Omental fat pad (tissue), 3 donors: ENCODE measurements at regions not wholly inside any gene's neighbourhood (a gene's known extent, or its start where the extent isn't known, plus 50 kb on each side); places are given as distances from the start of the nearest gene placed in this dataset.

Experiments
- ATAC-seq: fragments of 150-250 bp; one replicate; pipeline ENCODE4 v1.9.1; 2016; ENCODE audit warnings: mild to moderate bottlenecking, moderate library complexity; ENCODE audit not compliant: low FRiP score
- DNase-seq: peaks from one replicate; pipeline ENCODE4 v3.0.0-alpha.2; 2019; ENCODE audit warnings: low spot score
- CTCF ChIP-seq, 3 donors: fragments of 450-650 bp; IDR thresholded peaks; one replicate each; pipeline ENCODE4 v1.5.1; 2016 to 2017; ENCODE audit warnings: antibody characterized with exemption in 3 of 3, mild to moderate bottlenecking in 3 of 3, moderate library complexity in 2 of 3

DNA sequence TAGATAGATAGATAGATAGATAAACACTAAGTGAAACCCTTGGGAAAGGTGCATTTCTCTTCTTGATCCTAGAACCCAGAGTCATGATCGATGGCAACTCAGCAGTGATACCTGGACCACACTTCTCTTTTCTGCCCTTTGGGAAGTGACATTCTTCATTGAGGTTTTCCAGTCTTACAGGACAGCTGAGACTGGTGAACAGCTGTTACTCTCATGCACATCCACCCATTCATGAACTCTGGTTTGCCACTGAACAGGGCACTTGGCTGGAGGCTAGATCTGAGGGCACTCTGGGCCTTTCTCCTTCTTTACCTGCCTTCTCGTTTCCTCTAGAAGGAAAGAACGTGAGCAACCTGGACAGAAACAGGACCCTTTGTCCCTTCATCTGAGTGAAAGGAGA lies 164.5 kb downstream of the DRD1 start:
- ATAC-seq (no peak), DNase-seq (no peak)
- no peak for TF ChIP-seq CTCF (IDR thresholded peaks at IDR 0.05)

DNA sequence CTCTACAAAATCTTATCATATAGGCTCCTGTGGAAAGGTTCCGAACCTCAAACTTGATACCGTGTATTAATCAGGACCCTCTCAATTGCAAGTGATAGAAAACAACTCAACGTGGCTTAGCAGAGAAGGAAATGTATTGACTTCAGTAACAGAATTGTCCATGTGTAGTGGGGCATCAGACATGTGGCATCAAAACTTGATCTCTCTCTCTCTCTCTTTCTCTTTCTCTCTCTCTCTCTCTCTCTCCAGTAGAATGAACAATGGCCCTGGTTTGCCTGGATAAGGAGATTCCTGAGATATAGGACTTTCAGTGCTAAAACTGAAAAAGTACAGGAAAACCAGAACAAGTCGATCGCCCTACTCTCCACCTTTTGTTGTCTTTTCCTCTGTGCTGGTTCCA lies 168.2 kb downstream of the DRD1 start:
- no peak for ATAC-seq
- DNase-seq, result no peak
- no peak for TF ChIP-seq CTCF (IDR thresholded peaks at IDR 0.05)

GRCh38 chr5:175275097-175275496 lies 168.9 kb downstream of the DRD1 start:
- no peak for TF ChIP-seq CTCF (IDR thresholded peaks at IDR 0.05)
- no peak for DNase-seq
- no peak for ATAC-seq

GRCh38 chr5:175274171-175274570 lies 169.8 kb downstream of the DRD1 start:
- TF ChIP-seq CTCF (IDR thresholded peaks at IDR 0.05), result no peak
- DNase-seq (no peak), ATAC-seq (no peak)

GRCh38 chr5:175264406-175264805 lies 179.6 kb downstream of the DRD1 start:
- no peak for TF ChIP-seq CTCF (IDR thresholded peaks at IDR 0.05)
- DNase-seq (no peak), ATAC-seq (no peak)

DNA sequence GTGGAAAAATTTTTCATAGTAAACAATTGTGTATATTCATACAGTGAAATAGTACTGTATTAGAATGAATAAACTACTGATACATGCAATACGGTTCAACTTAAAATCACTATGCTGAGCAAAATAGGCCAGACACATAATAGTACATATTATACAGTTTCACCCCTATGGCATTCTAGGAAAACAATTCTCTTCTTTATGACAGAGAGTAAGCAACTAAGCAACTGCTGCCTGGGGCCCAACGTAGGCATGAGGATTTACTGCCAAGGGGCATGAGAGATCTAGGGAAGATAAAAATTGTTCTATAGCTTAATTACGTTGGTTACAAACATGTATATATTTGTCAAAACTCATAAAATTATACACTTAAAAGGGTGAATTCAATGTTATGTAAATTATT lies 180.2 kb downstream of the DRD1 start:
- ATAC-seq, result no peak
- TF ChIP-seq CTCF (IDR thresholded peaks at IDR 0.05), result no peak
- DNase-seq, result no peak

GRCh38 chr5:175261526-175261925 lies 182.5 kb downstream of the DRD1 start:
- no peak for TF ChIP-seq CTCF (IDR thresholded peaks at IDR 0.05)
- DNase-seq, result no peak
- no peak for ATAC-seq
